ENCODE measurements at regions not wholly inside any gene's neighbourhood (a gene's known extent, or its start where the extent isn't known, plus 50 kb on each side); places are given as distances from the start of the nearest gene placed in this dataset.
"Not testable (repeated sequence)": the region's sequence is repeated elsewhere in the genome, so short reads cannot be mapped to it uniquely, and the experiment has no call there.

- DNase-seq = no peak
These were observed 305.5 kb downstream of the FAT4 start for GRCh38 chr4:125620066-125620860.

- DNase-seq = no peak
These were observed 310.2 kb downstream of the FAT4 start for GRCh38 chr4:125624951-125625350.

- no peak for DNase-seq
These were observed 312.2 kb downstream of the FAT4 start for GRCh38 chr4:125626946-125627345.

- no peak for DNase-seq
These were observed 324.4 kb downstream of the FAT4 start for GRCh38 chr4:125639182-125639621.

GRCh38 chr4:125641611-125642010 lies 326.9 kb downstream of the FAT4 start:
- no peak for DNase-seq

- DNase-seq = no peak
These were observed 327.9 kb downstream of the FAT4 start for GRCh38 chr4:125642645-125643044.

GRCh38 chr4:125649452-125649851 lies 334.7 kb downstream of the FAT4 start:
- DNase-seq = no peak

- DNase-seq = no peak
These were observed 335.8 kb downstream of the FAT4 start for GRCh38 chr4:125650557-125650956.

GRCh38 chr4:125651707-125652357 lies 337.1 kb downstream of the FAT4 start:
- DNase-seq = not testable (repeated sequence)

GRCh38 chr4:125658773-125659172 lies 344.0 kb downstream of the FAT4 start:
- DNase-seq = no peak

GRCh38 chr4:125663896-125664767 lies 349.4 kb downstream of the FAT4 start:
- no peak for DNase-seq

GRCh38 chr4:125666635-125667034 lies 351.9 kb downstream of the FAT4 start:
- DNase-seq = no peak

GRCh38 chr4:125676156-125676555 lies 361.4 kb downstream of the FAT4 start:
- no peak for DNase-seq

GRCh38 chr4:125676583-125676982 lies 361.8 kb downstream of the FAT4 start:
- no peak for DNase-seq

GRCh38 chr4:125677665-125678307 lies 363.0 kb downstream of the FAT4 start:
- no peak for DNase-seq

GRCh38 chr4:125679989-125680388 lies 365.2 kb downstream of the FAT4 start:
- no peak for DNase-seq

GRCh38 chr4:125681240-125681639 lies 366.5 kb downstream of the FAT4 start:
- DNase-seq = peak in 1 of 2 experiments; percentile 4

- no peak for DNase-seq
These were observed 368.0 kb downstream of the FAT4 start for GRCh38 chr4:125682730-125683129.

GRCh38 chr4:125688841-125689240 lies 374.1 kb downstream of the FAT4 start:
- DNase-seq = no peak

GRCh38 chr4:125689805-125690204 lies 375.1 kb downstream of the FAT4 start:
- no peak for DNase-seq

GRCh38 chr4:125693228-125693627 lies 378.5 kb downstream of the FAT4 start:
- DNase-seq = no peak

- DNase-seq = no peak
These were observed 387.7 kb downstream of the FAT4 start for GRCh38 chr4:125702406-125702805.

GRCh38 chr4:125703443-125703842 lies 388.7 kb downstream of the FAT4 start:
- no peak for DNase-seq
